ENCODE measurements at regions not wholly inside any gene's neighbourhood (a gene's known extent, or its start where the extent isn't known, plus 50 kb on each side); places are given as distances from the start of the nearest gene placed in this dataset.

- no peaks in the 10 kb centered on the region for H3K4me1 ChIP-seq
- no peak for TF ChIP-seq POLR2A (IDR thresholded peaks at IDR 0.05)
- no peak for TF ChIP-seq CTCF (IDR thresholded peaks at IDR 0.05)
- no peaks in the 10 kb centered on the region for H3K27me3 ChIP-seq
- no peaks in the 10 kb centered on the region for H3K9me3 ChIP-seq
- no peak overlapping the region for H3K4me3 ChIP-seq
- no peak overlapping the region for H3K27ac ChIP-seq
- intact Hi-C loops (cut with DNase I): no loop called here
- no peaks in the 10 kb centered on the region for H3K36me3 ChIP-seq
- no peak for DNase-seq
Measured at GRCh38 chr1:80994934-80995333, 805.8 kb upstream of the ADGRL2 start.

- Histone ChIP-seq H3K9me3 (no peaks in the 10 kb centered on the region), H3K36me3 (no peaks in the 10 kb centered on the region), H3K27ac (no peak overlapping the region), H3K27me3 (no peaks in the 10 kb centered on the region), H3K4me1 (no peaks in the 10 kb centered on the region), H3K4me3 (no peak overlapping the region)
- 83 to 100% methylated on average over 1 of the region's 1 CpG for WGBS, 2 donors
- TF ChIP-seq CTCF (IDR thresholded peaks at IDR 0.05): no peak
- no peak for TF ChIP-seq POLR2A (IDR thresholded peaks at IDR 0.05)
- no peak for DNase-seq
- intact Hi-C loops (cut with DNase I): no loop called here
Measured at GRCh38 chr1:80994038-80994437, 806.7 kb upstream of the ADGRL2 start.

- no peak for DNase-seq
- intact Hi-C loops (cut with DNase I): no loop called here
- no peaks in the 10 kb centered on the region for H3K4me1 ChIP-seq
- H3K9me3 ChIP-seq: no peaks in the 10 kb centered on the region
- WGBS, 2 donors: 69 to 77% methylated on average over 4 of the region's 4 CpGs
- H3K27ac ChIP-seq: no peak overlapping the region
- H3K27me3 ChIP-seq: no peaks in the 10 kb centered on the region
- H3K4me3 ChIP-seq: no peak overlapping the region
- H3K36me3 ChIP-seq: no peaks in the 10 kb centered on the region
- TF ChIP-seq POLR2A (IDR thresholded peaks at IDR 0.05): no peak
- no peak for TF ChIP-seq CTCF (IDR thresholded peaks at IDR 0.05)
Measured at GRCh38 chr1:80993154-80993980, 807.4 kb upstream of the ADGRL2 start.

- no peaks in the 10 kb centered on the region for H3K27me3 ChIP-seq
- no peaks in the 10 kb centered on the region for H3K4me1 ChIP-seq
- no peak overlapping the region for H3K27ac ChIP-seq
- no peak overlapping the region for H3K4me3 ChIP-seq
- H3K36me3 ChIP-seq: no peaks in the 10 kb centered on the region
- H3K9me3 ChIP-seq: no peaks in the 10 kb centered on the region
- 64 to 80% methylated on average over 2 of the region's 2 CpGs for WGBS, 2 donors
- no peak for DNase-seq
- intact Hi-C loops (cut with DNase I): no loop called here
- TF ChIP-seq CTCF (IDR thresholded peaks at IDR 0.05) (no peak), POLR2A (IDR thresholded peaks at IDR 0.05) (no peak)
Measured at GRCh38 chr1:80989455-80989854, 811.3 kb upstream of the ADGRL2 start.

- DNase-seq: no peak
- Histone ChIP-seq H3K4me1 (no peaks in the 10 kb centered on the region), H3K36me3 (no peaks in the 10 kb centered on the region), H3K27ac (no peak overlapping the region), H3K27me3 (no peaks in the 10 kb centered on the region), H3K4me3 (no peak overlapping the region), H3K9me3 (no peaks in the 10 kb centered on the region)
- TF ChIP-seq CTCF (IDR thresholded peaks at IDR 0.05) (no peak), POLR2A (IDR thresholded peaks at IDR 0.05) (no peak)
- WGBS, 2 donors: 52 to 60% methylated on average over 4 of the region's 4 CpGs
- intact Hi-C loops (cut with DNase I): no loop called here
Measured at GRCh38 chr1:80988926-80989325, 811.8 kb upstream of the ADGRL2 start.
